Liver (tissue), 8 donors: ENCODE measurements at regions not wholly inside any gene's neighbourhood (a gene's known extent, or its start where the extent isn't known, plus 50 kb on each side); places are given as distances from the start of the nearest gene placed in this dataset.

Source experiments
- DNase-seq: peaks from one replicate; pipeline ENCODE4 v3.0.0-alpha.2; 2017; ENCODE audit warnings: low spot score
- H3K27ac ChIP-seq, 2 donors: one replicate each; pipeline ENCODE4 v1.7.0; 2013; ENCODE audit warnings: inconsistent platforms in 2 of 2, low read length in 2 of 2, control low read depth in 1 of 2, low read depth in 1 of 2, mild to moderate bottlenecking in 1 of 2
- H3K27me3 ChIP-seq, 4 donors: one replicate each; pipeline versions ENCODE4 v1.6.1 to v1.7.0; 2013; ENCODE audit warnings: low read length in 3 of 4, inconsistent platforms in 1 of 4, mild to moderate bottlenecking in 1 of 4, moderate library complexity in 1 of 4; ENCODE audit not compliant: control insufficient read depth in 4 of 4, insufficient read depth in 4 of 4
- H3K36me3 ChIP-seq, 4 donors: one replicate each; pipeline versions ENCODE4 v1.6.1 to v1.7.0; 2013; ENCODE audit warnings: low read length in 3 of 4, mild to moderate bottlenecking in 3 of 4, low read depth in 1 of 4, moderate library complexity in 1 of 4; ENCODE audit not compliant: control insufficient read depth in 4 of 4, insufficient read depth in 3 of 4
- H3K4me1 ChIP-seq, 4 donors: one replicate each; pipeline versions ENCODE4 v1.6.1 to v1.7.0; 2013; ENCODE audit warnings: low read length in 3 of 4, mild to moderate bottlenecking in 3 of 4, moderate library complexity in 1 of 4; ENCODE audit not compliant: control insufficient read depth in 4 of 4, insufficient read depth in 4 of 4
- H3K4me3 ChIP-seq, 3 donors: one replicate each; pipeline versions ENCODE4 v1.6.1 to v1.7.0; 2013; ENCODE audit warnings: low read length in 3 of 3, control low read depth in 1 of 3, low read depth in 1 of 3, mild to moderate bottlenecking in 1 of 3
- H3K9ac ChIP-seq, 2 donors: one replicate each; pipeline ENCODE4 v1.7.0; 2013; ENCODE audit warnings: low read length in 2 of 2, mild to moderate bottlenecking in 2 of 2, moderate library complexity in 2 of 2, control low read depth in 1 of 2, low read depth in 1 of 2
- H3K9me3 ChIP-seq, 4 donors: one replicate each; pipeline versions ENCODE4 v1.6.1 to v1.7.0; 2013; ENCODE audit warnings: low read length in 3 of 4; ENCODE audit not compliant: control insufficient read depth in 4 of 4
- ATF3 ChIP-seq: IDR thresholded peaks from 2 replicates; pipeline ENCODE4 v1.6.1; 2016; ENCODE audit warnings: antibody characterized with exemption
- EGR1 ChIP-seq, 2 donors: IDR thresholded peaks; 2 replicates each; pipeline ENCODE4 v1.6.1; 2016 to 2018; ENCODE audit warnings: antibody characterized with exemption in 2 of 2, low read depth in 2 of 2
- FOXA1 ChIP-seq: IDR thresholded peaks from 2 replicates; pipeline ENCODE4 v1.6.1; 2016; ENCODE audit warnings: antibody characterized with exemption
- FOXA2 ChIP-seq: IDR thresholded peaks from 2 replicates; pipeline ENCODE4 v1.6.1; 2016; ENCODE audit warnings: antibody characterized with exemption
- GABPA ChIP-seq, 2 donors: IDR thresholded peaks in 1 of 2; conservative IDR thresholded peaks in 1 of 2; 2 replicates each; pipeline ENCODE4 v1.6.1; 2016; ENCODE audit warnings: antibody characterized with exemption in 2 of 2, mild to moderate bottlenecking in 1 of 2, moderate library complexity in 1 of 2
- HNF4A ChIP-seq, 2 donors: conservative IDR thresholded peaks; 2 replicates each; pipeline ENCODE4 v1.6.1; 2016; ENCODE audit warnings: antibody characterized with exemption in 2 of 2, mild to moderate bottlenecking in 2 of 2
- HNF4G ChIP-seq: IDR thresholded peaks from 2 replicates; pipeline ENCODE4 v1.6.1; 2016; ENCODE audit warnings: antibody characterized with exemption
- JUND ChIP-seq, 2 donors: IDR thresholded peaks; 2 replicates each; pipeline ENCODE4 v1.6.1; 2016; ENCODE audit warnings: antibody characterized with exemption in 2 of 2
- NR2F2 ChIP-seq: IDR thresholded peaks from 2 replicates; pipeline ENCODE4 v1.6.1; 2016; ENCODE audit warnings: antibody characterized with exemption
- REST ChIP-seq: IDR thresholded peaks from 2 replicates; pipeline ENCODE4 v1.6.1; 2016; ENCODE audit warnings: antibody characterized with exemption, mild to moderate bottlenecking
- RXRA ChIP-seq, 2 donors: IDR thresholded peaks; 2 replicates each; pipeline ENCODE4 v1.6.1; 2017 to 2018; ENCODE audit warnings: antibody characterized with exemption in 2 of 2, mild to moderate bottlenecking in 1 of 2
- SP1 ChIP-seq: IDR thresholded peaks from 2 replicates; pipeline ENCODE4 v1.6.1; 2018; ENCODE audit warnings: antibody characterized with exemption, mild to moderate bottlenecking
- TAF1 ChIP-seq: conservative IDR thresholded peaks from 2 replicates; pipeline ENCODE4 v1.6.1; 2016; ENCODE audit warnings: antibody characterized with exemption, mild to moderate bottlenecking
- YY1 ChIP-seq: IDR thresholded peaks from 2 replicates; pipeline ENCODE4 v1.6.1; 2016; ENCODE audit warnings: antibody characterized with exemption, mild to moderate bottlenecking
- ZBTB33 ChIP-seq: IDR thresholded peaks from 2 replicates; pipeline ENCODE4 v1.6.1; 2016; ENCODE audit warnings: antibody characterized with exemption
- WGBS: extraction: QIAGEN DNeasy Blood & Tissue Kit; methylation state at CpG from one replicate; pipeline ENCODE4 v1.1.7; 2013; 5-methylcytosine and 5-hydroxymethylcytosine counted together
- TF ChIP-seq, protein P1 (sequence below): fragments of 150-350 bp; IDR thresholded peaks from 2 replicates; pipeline ENCODE4 v1.5.1; 2017; ENCODE audit warnings: improper control_type of control experiment, low read depth, low read length; ENCODE audit not compliant: missing input control
- TF ChIP-seq, protein P2 (sequence below): IDR thresholded peaks from 2 replicates; pipeline ENCODE4 v1.6.1; 2016; ENCODE audit warnings: antibody characterized with exemption
- donor health status: healthy.
- donor health status: healthy.
- donor health status: healthy.
- donor health status: healthy.
- donor health status: healthy.

GRCh38 chr7:51792796-51793195 is 476.2 kb upstream of the COBL start:
- no peak for DNase-seq
- Histone ChIP-seq H3K36me3 (no peaks in the 10 kb centered on the region), H3K27ac (no peak overlapping the region), H3K27me3 (no peaks in the 10 kb centered on the region), H3K4me1 (no peaks in the 10 kb centered on the region), H3K9ac (no peak overlapping the region), H3K4me3 (no peak overlapping the region), H3K9me3 (no peaks in the 10 kb centered on the region)
- TF ChIP-seq SP1 (no peak), FOXA1 (no peak), RXRA (IDR thresholded peaks at IDR 0.05) (no peak), FOXA2 (no peak), ATF3 (no peak), ZBTB33 (no peak), HNF4G (no peak), REST (no peak), NR2F2 (no peak), EGR1 (IDR thresholded peaks at IDR 0.05; ENCODE audit: low read depth in 2 of 2) (no peak), TAF1 (no peak), HNF4A (conservative IDR thresholded peaks at IDR 0.05) (no peak), YY1 (no peak), GABPA (IDR thresholded peaks at IDR 0.05 in 1 of 2, conservative IDR thresholded peaks at IDR 0.05 in 1 of 2) (no peak), JUND (IDR thresholded peaks at IDR 0.05) (no peak)
- TF ChIP-seq, protein P1, sequence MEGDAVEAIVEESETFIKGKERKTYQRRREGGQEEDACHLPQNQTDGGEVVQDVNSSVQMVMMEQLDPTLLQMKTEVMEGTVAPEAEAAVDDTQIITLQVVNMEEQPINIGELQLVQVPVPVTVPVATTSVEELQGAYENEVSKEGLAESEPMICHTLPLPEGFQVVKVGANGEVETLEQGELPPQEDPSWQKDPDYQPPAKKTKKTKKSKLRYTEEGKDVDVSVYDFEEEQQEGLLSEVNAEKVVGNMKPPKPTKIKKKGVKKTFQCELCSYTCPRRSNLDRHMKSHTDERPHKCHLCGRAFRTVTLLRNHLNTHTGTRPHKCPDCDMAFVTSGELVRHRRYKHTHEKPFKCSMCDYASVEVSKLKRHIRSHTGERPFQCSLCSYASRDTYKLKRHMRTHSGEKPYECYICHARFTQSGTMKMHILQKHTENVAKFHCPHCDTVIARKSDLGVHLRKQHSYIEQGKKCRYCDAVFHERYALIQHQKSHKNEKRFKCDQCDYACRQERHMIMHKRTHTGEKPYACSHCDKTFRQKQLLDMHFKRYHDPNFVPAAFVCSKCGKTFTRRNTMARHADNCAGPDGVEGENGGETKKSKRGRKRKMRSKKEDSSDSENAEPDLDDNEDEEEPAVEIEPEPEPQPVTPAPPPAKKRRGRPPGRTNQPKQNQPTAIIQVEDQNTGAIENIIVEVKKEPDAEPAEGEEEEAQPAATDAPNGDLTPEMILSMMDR, result no peak
- TF ChIP-seq, protein P2, sequence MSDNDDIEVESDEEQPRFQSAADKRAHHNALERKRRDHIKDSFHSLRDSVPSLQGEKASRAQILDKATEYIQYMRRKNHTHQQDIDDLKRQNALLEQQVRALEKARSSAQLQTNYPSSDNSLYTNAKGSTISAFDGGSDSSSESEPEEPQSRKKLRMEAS, result no peak
- WGBS, result 52% methylated on average over 1 of the region's 1 CpG

- H3K9ac ChIP-seq, result no peak overlapping the region
- H3K9me3 ChIP-seq, result no peaks in the 10 kb centered on the region
- no peaks in the 10 kb centered on the region for H3K27me3 ChIP-seq
- H3K4me3 ChIP-seq, result no peak overlapping the region
- no peaks in the 10 kb centered on the region for H3K36me3 ChIP-seq
- DNase-seq, result no peak
- no peak overlapping the region for H3K27ac ChIP-seq
- TF ChIP-seq ATF3 (no peak), ZBTB33 (no peak), EGR1 (IDR thresholded peaks at IDR 0.05; ENCODE audit: low read depth in 2 of 2) (no peak), HNF4G (no peak), SP1 (no peak), JUND (IDR thresholded peaks at IDR 0.05) (no peak), FOXA2 (no peak), RXRA (IDR thresholded peaks at IDR 0.05) (no peak)
- TF ChIP-seq, protein P1, result no peak
- no peaks in the 10 kb centered on the region for H3K4me1 ChIP-seq
These were observed 472.9 kb upstream of the COBL start for GRCh38 chr7:51789489-51789888.
